HG02981 (cell line): ENCODE measurements at regions not wholly inside any gene's neighbourhood (a gene's known extent, or its start where the extent isn't known, plus 50 kb on each side); places are given as distances from the start of the nearest gene placed in this dataset.

ENCODE experiments used
- ATAC-seq: cut with Tn5 transposase; IDR thresholded peaks from one replicate; pipeline ENCODE4 v1.9.1; 2021; ENCODE audit warnings: mild to moderate bottlenecking, moderate library complexity; ENCODE audit not compliant: unreplicated experiment

DNA sequence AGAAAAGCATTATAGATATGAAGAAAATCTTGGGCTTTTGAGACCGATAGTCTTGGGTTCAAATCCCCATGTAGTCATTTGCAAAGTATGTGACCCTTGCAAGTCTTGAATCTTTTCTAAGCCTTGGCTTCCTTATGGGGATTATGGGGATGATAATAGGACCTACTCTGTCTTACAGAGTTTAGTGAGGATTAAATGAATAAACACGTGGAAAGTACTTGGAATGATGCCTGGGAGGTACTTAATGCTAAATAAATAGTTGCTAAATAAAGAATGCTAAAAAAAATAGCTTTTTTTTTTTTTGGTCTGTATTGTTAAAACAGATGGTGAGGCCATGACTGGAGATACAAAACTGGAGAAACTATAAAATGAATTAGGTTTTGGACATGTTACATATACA lies 292.7 kb downstream of the GPAT3 start:
- no peak for ATAC-seq

DNA sequence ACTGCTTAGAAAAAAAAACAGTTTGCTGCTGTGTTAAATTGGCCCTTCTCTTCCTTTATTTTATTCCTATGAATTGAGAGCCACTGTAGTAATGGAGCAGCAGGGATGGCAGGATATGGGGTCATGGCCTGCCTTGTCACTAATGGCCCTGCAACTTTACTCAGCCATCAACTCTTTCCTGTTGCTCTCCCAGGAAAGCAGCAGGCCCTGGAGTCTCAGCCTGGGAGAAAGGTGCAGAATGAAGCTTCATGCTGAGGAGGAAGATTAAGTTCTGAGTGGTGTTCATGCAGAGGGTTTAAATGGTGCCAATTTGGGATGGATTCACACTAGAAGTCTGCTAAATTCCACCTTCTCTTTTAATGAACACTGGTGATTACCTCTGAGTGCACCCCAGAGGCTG lies 285.6 kb downstream of the GPAT3 start:
- no peak for ATAC-seq

DNA sequence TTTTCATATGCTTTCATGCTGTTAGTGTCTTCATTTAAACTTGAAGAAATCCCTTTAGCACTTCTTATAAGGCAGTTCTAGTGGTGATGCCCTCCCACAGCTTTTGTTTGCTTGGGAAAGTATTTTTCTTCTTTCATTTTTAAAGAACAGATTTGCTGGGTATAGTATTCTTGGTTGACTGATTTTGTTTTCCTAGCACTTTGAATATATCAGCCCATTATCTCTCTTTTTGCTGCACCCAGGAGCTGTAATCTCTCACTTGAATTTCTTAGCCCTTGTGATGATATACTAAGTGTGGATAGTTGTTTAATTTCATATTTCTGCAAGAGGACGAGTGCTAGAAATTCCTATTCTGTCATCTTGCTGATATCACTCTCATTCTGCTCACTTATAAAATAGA lies 283.7 kb downstream of the GPAT3 start:
- ATAC-seq = no peak

DNA sequence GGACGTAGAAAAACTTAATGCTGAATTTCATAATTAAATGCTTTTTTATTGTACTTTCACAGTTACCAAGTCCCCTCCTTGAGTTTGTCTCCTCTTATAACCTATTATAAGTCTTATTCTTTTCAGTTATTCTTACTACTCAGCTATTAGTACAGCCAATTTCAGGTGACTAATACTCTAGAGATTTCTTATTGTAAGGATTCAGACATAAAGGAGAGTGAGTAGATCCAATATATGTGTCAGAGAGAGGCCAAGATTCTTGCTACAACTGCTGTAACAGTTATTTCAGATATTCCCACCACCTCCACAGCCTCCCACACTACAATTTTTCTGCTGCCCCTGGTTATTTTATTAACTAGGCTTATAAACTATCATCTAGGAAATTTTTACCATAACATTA lies 274.5 kb downstream of the GPAT3 start:
- ATAC-seq = no peak

DNA sequence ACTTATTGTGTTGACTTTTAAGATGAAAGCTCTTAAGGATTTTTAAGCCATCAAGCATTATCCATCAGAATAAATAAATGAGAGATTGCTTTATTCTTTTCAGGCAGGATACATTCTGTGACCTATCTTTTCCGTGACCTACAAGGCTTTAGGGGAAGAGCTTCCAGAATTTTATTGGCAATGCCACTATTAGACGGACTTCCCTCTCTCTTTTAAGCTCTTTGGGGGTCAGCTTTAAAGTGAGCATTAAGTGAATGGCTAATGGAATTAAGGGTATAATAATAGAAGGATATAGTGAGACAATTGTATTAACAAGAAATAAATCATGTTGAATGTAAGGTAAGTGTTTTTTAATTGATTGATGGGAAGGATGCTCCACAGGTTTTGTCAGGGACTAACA lies 273.7 kb downstream of the GPAT3 start:
- ATAC-seq = no peak

DNA sequence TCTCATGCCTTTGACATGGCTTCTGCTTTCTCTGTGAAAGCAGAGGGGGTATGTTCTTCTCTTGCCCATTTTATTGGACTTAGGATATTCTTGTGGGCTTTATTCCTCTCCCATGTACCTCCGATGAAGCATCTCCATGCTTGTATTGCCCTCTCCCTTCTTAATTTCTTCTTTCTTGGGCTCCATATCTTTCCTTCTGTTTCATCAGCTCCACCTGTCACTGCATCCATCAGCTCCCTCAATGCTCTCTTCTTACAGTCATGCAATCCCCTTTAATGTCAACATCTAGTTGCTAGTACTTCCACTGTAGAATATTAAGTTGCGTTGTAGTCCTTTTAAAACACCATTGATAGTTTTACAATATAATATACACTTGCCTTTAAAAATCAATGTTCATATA lies 257.6 kb downstream of the GPAT3 start:
- no peak for ATAC-seq

DNA sequence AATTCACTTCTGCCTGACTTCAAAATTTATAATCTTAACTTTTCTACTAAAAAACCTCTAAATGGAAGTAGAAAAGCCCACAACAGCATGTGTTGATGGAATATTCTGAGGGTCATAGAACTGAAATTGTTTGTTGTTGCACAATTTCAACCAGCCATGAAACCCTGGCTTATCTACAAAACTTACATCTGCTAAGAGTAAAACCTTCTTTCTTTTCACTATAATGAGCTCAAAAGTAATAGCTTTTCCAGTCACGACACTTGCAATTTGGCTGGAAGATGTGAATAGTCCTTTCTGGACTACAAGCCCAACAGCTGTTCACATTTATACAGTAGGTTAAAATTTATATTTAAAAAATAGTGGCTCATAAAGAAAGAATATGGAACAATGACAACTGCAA lies 250.0 kb downstream of the GPAT3 start:
- no peak for ATAC-seq

DNA sequence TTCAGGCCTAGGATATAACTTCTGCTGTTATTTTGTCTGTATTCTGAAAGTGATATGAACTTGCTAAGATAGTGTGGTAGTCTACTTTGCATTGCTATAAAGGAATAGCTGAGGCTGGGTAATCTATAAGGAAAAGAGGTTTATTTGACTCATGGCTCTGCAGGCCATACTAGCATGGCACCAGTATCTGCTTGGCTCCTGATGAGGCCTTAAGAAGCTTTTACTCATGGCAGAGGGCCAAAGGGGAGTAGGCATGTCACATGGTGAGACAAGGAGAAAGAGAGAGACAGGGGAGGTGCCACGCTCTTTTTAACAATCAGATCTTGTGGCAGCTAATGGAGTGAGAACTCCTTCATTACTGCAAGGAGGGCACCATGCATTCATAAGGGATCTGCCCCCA lies 247.3 kb downstream of the GPAT3 start:
- ATAC-seq = no peak

DNA sequence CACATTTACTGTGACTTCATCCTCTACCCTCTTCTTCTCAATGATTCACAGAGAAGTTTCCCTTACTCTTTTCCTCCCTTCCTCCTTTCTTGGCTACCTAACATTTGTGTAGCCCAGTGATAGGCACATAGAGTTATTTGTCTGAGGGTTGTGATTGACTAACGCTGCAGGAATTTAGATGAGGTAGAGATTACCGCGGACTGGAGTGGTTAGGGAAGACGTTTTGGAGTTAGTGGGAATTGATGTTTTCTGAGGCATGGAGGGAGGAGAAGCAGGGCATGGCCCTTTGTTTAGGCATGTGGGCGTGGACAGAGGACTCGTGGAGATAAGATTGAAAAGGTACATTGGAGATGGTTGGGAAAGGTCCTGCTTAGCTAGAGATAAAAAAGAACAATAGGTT lies 246.7 kb downstream of the GPAT3 start:
- no peak for ATAC-seq

DNA sequence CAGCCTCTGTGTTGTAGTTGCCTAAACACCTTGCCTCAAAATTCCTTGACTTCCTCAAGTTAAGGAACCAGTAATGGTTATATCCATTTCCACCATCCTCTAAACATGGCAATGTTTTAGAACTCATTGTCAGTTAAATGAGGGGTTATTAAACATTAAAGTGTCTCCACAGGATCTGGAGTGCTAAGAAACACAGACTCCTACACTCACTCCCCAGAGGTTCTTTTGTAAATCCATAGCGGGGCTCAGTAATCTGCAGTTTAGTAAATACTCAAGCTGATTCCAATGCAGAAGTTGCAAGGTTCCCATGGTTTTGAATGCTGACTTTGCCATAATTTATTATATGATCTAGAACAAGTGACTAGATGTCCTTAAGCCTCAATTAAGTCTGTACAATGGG lies 245.5 kb downstream of the GPAT3 start:
- no peak for ATAC-seq

DNA sequence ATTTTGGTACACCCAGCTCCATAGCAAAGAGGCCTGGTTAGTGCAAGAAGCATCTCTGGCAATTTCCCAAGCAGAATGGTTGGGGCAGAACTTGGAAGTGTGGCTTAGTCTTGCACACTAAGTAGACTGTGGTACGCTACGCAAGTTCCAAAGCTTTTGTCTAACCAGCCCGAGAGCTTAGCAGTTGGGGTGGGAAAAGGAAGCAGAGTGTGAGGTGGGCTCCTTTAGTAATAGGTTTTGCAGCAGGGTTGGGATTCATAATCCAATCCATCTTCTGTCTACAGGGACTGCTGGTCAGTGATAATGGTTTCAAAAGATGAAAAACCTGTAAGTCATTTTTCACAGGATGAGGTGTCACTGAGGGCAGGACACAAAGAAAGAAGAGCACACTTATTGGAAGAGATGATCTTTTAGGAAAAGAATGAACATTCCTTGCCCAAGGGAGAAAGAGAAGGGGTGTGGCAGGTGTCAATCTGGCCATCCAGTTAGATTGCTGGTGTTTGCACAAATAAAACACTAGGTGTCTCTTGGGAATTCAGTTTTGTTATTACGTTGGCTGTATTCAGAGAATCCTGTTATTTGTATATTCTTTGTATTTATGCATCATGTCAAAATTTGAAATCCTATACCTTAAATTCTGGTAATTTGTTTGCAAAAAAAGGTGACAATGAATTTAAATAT lies 244.3 kb downstream of the GPAT3 start:
- no peak for ATAC-seq

DNA sequence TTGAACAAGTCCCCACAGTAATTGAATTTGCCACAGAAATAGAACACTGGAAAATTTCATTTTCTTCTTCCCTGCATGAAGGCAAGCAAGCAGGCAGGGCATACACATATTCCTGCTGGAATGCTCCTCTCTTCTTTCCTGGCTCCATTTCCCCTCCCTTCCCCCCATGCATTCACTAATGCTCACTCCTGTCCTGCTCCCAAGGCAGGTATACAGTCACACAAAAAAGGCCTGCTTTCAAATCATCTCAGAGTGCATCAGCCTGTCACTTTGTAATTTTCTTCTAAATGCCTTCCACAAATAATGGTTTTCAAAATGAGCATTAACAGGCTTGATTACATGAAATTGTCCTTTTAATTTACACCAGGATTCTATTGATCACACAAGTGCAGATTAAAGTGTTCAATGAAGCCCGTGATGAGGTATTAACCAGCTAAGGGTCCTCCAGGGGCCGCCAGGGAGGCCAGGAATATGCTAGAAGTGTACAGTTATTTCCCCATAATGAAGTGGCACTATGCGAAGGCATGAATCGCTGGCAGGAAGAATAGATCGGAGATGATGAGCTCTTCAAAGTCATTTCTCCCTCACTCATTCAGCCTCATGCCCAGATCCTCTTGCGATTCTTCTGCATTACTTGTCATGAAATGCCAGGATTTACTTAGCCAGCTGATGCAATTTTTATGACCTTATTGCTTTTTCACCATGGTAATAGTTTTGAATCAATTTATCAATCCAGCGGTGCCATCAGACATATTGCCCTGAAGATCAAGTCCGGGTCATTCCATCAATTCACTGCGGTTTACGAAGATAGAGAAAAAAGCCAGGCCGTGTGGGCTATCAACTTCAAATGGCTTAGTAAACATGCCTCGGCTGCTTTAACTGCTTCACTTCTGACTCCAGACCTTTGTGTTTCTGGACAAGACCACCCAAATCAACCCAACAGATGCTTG lies 243.5 kb downstream of the GPAT3 start:
- ATAC-seq = no peak

DNA sequence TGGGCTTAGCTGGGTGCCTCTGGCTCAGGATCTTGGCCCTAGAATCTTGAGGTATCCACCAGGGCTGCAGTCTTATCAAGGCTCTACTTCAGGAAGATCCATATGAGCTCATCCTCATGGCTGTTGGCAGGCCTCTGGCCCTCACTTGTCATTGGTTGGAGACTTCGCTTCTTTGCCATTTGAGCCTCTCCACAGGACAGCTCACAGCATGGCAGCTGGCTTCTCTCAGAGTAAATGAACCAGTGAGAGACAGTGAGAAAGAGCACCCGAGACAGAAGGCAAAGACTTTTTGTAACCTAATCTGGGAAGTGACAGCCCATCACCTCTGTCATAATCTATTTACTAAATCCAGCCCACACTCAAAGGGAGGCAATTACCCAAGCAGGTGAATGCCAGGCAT lies 236.8 kb downstream of the GPAT3 start:
- ATAC-seq = no peak

DNA sequence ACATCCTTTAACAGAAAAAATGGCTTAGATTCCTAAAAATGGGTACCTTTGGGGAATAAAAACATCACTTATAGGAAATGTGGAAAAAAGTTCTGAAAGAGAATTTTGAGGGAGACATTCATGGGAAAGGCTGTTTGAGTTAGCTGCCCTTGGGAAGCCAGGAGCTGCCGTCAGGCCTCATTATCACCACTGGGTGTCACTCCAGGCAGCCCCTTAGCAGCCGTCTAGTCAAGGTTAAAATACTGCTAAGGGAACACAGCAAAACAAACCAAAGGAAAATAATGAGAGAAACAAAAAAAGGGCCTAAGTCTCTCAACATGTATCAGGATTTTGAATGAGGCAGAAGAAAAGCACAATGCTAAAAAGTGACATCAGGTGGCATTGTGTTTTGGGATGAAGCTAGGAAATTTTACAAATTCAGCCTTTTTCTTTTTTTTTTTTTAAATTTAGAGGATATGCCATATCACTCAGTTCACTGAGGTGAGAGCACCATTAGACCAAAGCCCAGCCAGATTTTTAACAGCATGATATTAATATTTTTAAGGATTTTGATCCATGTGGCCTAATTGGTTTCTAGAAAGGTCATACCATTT lies 235.3 kb downstream of the GPAT3 start:
- peak; percentile 47 for ATAC-seq

DNA sequence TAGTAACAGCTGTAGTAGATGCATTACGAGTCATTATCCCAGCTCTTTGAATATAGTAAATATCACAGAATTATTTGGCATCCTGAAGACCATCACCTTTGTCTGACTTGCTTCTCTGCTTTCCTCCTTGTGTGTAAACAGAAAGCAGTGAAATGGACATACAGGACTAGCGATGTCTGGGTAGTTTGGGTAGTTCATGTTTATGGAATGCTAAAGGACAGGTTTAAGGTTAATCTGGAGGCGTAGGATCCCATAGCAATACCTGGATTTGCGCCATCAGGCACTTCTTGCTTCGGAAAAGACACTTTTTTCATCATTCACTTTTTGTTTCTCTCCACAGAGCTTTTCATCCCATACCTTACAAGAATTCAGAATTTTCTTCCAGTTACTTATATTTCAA lies 232.2 kb downstream of the GPAT3 start:
- no peak for ATAC-seq

DNA sequence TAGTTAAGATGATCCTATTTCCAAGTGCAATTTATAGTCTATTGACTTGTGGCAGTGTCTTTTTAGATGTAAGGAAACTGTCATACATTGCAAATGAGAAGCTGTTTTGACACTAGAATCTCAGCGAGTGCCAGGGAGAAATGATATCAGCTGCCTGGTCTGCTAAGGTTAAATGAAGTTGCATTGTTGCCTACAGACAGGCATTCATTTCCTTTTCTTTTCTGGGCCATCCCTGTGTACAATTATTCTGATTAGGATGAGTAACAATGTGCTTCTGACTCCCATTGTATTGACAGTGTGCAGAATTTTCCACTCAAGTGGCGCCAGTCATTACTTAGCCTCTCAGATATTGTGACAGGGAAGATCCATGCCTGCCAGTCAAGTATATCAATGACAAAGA lies 231.2 kb downstream of the GPAT3 start:
- ATAC-seq = no peak

DNA sequence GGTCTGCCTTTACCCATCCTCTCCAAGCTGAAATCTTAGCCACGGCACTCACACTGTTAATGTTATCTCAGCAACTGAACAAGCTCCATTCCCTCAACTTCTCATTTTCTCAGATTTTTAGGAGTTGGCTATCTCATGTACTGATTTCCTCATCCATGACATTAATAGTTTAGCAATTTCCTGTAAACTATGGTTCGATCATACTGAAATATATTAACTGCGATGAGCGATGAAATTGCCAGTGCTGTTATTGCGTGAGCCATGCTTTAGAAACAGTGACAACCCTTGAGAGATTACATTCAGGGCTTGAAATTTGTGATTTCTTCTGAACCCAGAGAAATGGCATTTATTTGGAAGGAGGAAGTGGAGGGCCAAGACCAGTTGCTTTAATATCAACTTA lies 223.7 kb downstream of the GPAT3 start:
- no peak for ATAC-seq

DNA sequence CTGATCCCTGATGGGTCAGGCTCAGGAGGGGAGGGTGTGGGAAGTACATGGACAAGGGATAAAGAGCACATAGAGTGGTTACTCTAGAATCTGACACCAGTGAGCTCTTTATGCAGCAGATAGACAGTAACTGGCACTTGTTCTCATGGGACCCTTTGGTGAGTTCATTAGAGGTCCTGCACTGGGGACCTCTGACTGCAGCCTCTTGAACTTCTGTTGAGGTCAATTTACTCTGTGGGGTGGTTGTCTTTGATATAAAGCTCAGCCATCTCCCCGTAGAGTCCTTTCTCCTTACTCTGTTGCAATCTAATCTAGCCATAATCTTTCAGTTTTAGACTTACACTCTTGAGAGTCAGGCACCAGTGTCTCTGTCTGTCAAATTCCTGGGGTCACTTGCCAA lies 222.4 kb downstream of the GPAT3 start:
- no peak for ATAC-seq

DNA sequence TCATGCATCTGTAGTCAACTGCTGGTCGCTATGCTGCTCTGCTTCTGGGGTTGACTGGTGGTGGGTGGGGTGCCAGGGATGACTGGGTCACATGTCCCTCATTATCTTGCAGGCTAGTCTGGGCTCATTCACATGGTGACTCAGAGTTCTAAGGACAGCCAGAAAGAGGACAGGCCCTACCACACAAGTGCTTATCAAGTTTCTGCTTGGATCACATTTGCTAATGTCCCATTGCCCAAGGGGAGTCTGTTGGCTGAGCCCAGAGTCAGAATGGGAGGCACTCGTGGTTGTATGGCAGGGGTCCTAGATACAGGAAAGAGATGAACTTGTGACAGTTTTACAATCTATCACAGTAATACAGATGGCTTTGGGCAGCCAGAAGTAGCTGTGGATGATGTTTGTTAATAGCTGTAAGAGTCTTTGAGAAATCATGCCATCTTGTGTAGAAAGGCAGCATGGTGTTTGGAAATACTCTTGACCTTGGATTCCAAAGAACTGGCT lies 221.3 kb downstream of the GPAT3 start:
- ATAC-seq = no peak

DNA sequence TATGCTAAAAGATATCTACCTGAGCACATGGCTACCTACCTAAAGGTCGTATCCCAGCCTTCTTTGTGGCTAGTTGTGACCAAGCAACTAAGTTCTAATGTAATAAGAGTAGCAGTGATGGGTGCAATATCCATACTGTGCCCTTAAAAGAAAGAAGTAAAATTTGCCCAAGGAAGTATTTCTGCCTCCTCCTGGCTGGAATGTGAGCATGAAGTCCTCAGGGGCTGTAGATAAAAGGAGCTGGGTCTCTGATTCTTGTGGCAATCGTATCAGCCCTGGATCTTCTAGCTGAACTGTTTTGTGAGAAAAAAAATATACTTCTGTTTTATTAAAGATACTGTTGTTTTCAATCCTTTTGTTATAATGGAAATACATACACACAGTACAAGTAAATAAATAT lies 217.4 kb downstream of the GPAT3 start:
- ATAC-seq = no peak

DNA sequence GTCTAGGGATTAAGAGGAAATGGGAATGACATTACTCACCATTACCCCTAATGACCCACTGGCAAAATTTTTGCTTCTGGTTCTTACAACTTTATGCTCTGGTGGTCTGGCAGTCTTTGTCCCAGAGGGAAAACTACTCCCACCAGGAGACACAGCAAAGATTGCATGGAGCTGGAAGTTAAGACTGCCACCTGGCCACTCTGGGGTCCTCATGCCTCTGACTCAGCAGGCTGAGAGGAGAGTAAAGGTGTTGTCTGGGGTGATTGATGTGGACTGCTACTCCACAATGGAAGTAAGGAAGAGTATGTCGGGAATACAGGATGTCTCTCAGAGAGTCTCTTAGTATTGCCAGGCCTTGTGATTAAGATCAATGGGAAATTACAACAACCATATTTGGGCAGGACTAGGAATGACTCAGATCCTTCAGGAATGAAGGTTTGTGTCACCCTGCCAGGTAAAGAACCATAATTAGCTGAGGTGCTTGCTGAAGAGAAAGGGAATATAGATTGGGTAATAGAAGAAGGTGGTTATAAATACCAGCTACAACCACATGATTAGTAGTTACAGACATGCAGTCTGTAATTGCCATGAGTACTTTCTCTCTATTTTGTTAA lies 215.5 kb downstream of the GPAT3 start:
- no peak for ATAC-seq
